Hepatocyte (in vitro differentiated cells): ENCODE measurements at regions not wholly inside any gene's neighbourhood (a gene's known extent, or its start where the extent isn't known, plus 50 kb on each side); places are given as distances from the start of the nearest gene placed in this dataset.

ENCODE experiments used
- DNase-seq: peaks from one replicate; pipeline ENCODE4 v3.0.0-alpha.2; 2016; ENCODE audit warnings: low spot score
- H2AFZ ChIP-seq: fragments of 200-600 bp; sonication (generic); 2 replicates; pipeline ENCODE4 v1.6.0; 2016; ENCODE audit warnings: antibody characterized with exemption, mild to moderate bottlenecking
- H3K27ac ChIP-seq: fragments of 200-600 bp; sonication (generic); 2 replicates; pipeline ENCODE4 v1.5.1; 2016; ENCODE audit warnings: mild to moderate bottlenecking
- H3K27me3 ChIP-seq: fragments of 200-600 bp; sonication (generic); 2 replicates; pipeline ENCODE4 v1.6.1; 2016
- H3K36me3 ChIP-seq: fragments of 200-600 bp; sonication (generic); replicated peaks from 2 replicates; pipeline ENCODE4 v1.5.1; 2016; ENCODE audit warnings: low read depth; ENCODE audit not compliant: insufficient read depth
- H3K4me1 ChIP-seq: fragments of 200-600 bp; sonication (generic); 2 replicates; pipeline ENCODE4 v1.5.1; 2016; ENCODE audit warnings: mild to moderate bottlenecking, moderate library complexity; ENCODE audit not compliant: insufficient read depth
- H3K4me2 ChIP-seq: fragments of 200-600 bp; sonication (generic); 2 replicates; pipeline ENCODE4 v1.6.0; 2016
- H3K4me3 ChIP-seq: fragments of 200-600 bp; sonication (generic); 2 replicates; pipeline ENCODE4 v1.5.1; 2016; ENCODE audit warnings: mild to moderate bottlenecking
- H3K79me2 ChIP-seq: fragments of 200-600 bp; sonication (generic); 2 replicates; pipeline ENCODE4 v1.6.0; 2017; ENCODE audit warnings: mild to moderate bottlenecking
- H3K9me2 ChIP-seq: fragments of 200-600 bp; sonication (generic); replicated peaks from 2 replicates; pipeline ENCODE4 v1.6.0; 2017; ENCODE audit warnings: mild to moderate bottlenecking; ENCODE audit not compliant: insufficient read depth
- H3K9me3 ChIP-seq: fragments of 200-600 bp; sonication (generic); 2 replicates; pipeline ENCODE4 v1.5.1; 2016; ENCODE audit warnings: low read depth, mild to moderate bottlenecking
- H4K20me1 ChIP-seq: fragments of 200-600 bp; sonication (generic); 2 replicates; pipeline ENCODE4 v1.6.0; 2016; ENCODE audit warnings: mild to moderate bottlenecking; ENCODE audit not compliant: insufficient read depth, poor library complexity, severe bottlenecking
- CTCF ChIP-seq: fragments of 200-600 bp; sonication (generic); IDR thresholded peaks from 2 replicates; pipeline ENCODE4 v1.5.1; 2016; ENCODE audit warnings: antibody characterized with exemption, mild to moderate bottlenecking; ENCODE audit not compliant: poor library complexity
- EZH2 ChIP-seq: fragments of 200-600 bp; sonication (generic); IDR thresholded peaks from 2 replicates; pipeline ENCODE4 v1.6.1; 2016; ENCODE audit warnings: antibody characterized with exemption, mild to moderate bottlenecking, borderline replicate concordance
- EZH2phosphoT487 ChIP-seq: fragments of 200-600 bp; sonication (generic); IDR thresholded peaks from one replicate; pipeline ENCODE4 v1.6.1; 2018; ENCODE audit warnings: antibody characterized with exemption, mild to moderate bottlenecking, low read depth, moderate library complexity; ENCODE audit not compliant: unreplicated experiment, severe bottlenecking
- WGBS: methylation state at CpG from one replicate; pipeline ENCODE4 v1.1.6; 2016; ENCODE audit warnings: low lambda C conversion rate; ENCODE audit errors: missing lambda C conversion rate; 5-methylcytosine and 5-hydroxymethylcytosine counted together

DNA sequence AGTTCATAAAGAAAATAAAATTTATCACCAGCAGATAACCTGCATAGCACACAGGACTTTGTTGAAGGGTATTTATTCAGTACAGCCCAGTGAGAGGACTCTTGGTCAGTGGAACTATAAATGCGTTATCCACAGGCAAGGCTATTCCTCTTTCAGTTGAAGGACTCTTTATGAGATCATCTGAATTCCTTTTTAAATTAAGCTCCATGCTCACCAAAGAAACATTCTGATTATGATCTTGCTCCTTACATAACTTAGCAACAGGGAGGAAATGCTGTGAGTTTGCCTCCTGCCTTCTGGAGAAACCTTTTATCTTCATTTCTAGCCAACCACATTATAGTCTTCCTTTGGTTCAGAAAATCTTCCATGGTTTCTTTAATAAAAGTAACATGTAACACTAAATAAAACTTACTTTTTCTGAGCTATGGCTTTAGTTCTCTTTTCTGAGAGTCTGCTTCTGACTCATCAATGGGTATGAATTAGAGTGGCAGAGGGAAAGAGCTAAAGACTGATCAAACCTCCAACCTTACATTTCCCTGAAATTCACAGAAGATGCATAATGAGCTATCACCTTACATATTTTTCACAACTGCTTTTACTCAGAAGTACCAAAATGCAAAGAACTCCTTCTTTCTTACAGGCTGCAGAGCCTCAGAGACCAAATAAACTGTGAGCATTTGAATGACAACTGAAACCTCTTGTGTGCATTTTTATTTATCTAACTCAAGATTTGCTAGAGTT, 267.2 kb downstream of the ADGRG6 start:
- TF ChIP-seq CTCF (no peak), EZH2phosphoT487 (no peak), EZH2 (no peak)
- H4K20me1 ChIP-seq, result no peaks in the 10 kb centered on the region
- H3K4me3 ChIP-seq, result no peak overlapping the region
- no peaks in the 10 kb centered on the region for H3K79me2 ChIP-seq
- H3K9me2 ChIP-seq, result no peaks in the 10 kb centered on the region
- H3K27me3 ChIP-seq, result no peaks in the 10 kb centered on the region
- no peak overlapping the region for H2AFZ ChIP-seq
- no peaks in the 10 kb centered on the region for H3K9me3 ChIP-seq
- H3K27ac ChIP-seq, result peak overlapping the region; percentile 68
- H3K4me2 ChIP-seq, result no peak overlapping the region
- H3K4me1 ChIP-seq, result peaks cover 12% of the 10 kb centered on the region
- DNase-seq, result no peak
- no peaks in the 10 kb centered on the region for H3K36me3 ChIP-seq
- 76% methylated on average over 1 of the region's 1 CpG for WGBS

DNA sequence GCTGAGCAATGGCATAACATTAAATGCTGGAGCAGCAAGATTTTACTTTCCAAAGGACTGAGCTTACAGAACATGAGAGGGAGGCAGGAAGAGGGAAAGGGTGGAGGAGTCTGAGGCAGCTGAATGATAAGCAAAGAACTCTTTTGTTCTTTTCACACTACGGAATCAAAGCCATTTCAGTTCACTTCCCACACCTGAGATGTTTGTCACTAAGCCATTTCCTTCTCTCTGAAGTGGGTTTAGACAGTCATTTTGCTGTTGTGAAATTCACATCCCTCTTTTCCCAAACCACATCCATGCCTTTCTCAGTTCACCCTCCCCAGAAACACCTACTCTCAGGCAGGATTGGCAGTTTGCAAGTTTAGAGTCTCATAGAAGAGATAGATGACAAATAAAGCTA, 267.9 kb downstream of the ADGRG6 start:
- no peak overlapping the region for H3K4me2 ChIP-seq
- H3K36me3 ChIP-seq, result no peaks in the 10 kb centered on the region
- WGBS, result 4% methylated on average over 1 of the region's 1 CpG
- no peaks in the 10 kb centered on the region for H3K9me2 ChIP-seq
- no peak overlapping the region for H3K4me3 ChIP-seq
- no peaks in the 10 kb centered on the region for H3K27me3 ChIP-seq
- peak overlapping the region; percentile 68 for H3K27ac ChIP-seq
- no peaks in the 10 kb centered on the region for H3K9me3 ChIP-seq
- no peaks in the 10 kb centered on the region for H4K20me1 ChIP-seq
- no peak for DNase-seq
- H3K4me1 ChIP-seq, result peaks cover 12% of the 10 kb centered on the region
- TF ChIP-seq EZH2 (no peak), CTCF (no peak), EZH2phosphoT487 (no peak)
- H2AFZ ChIP-seq, result peak overlapping the region; percentile 4
- H3K79me2 ChIP-seq, result no peaks in the 10 kb centered on the region

DNA sequence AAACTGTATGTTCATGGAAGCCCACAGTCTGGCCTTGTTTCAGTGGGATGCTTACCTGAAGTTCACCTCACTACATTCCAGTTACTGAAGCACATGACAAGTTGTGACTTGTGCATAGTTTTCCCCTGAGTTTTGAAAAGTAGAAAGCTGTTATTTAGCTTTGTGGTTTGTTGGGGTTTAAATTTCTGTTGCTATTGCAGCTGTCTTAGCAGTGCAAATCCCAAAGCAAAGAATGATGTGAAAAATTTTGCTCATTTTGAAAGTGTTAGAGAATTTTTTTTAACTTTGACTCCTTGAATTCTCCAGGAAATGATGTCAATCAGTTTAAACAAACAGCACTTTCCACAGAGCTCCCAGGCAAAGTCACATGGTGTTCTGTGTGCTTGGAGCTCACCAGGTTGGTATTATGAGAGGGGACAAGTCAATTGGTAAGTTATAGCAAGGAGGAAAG, 268.4 kb downstream of the ADGRG6 start:
- TF ChIP-seq CTCF (no peak), EZH2phosphoT487 (no peak), EZH2 (no peak)
- no peaks in the 10 kb centered on the region for H3K36me3 ChIP-seq
- H3K27ac ChIP-seq, result peak overlapping the region; percentile 68
- H3K9me3 ChIP-seq, result no peaks in the 10 kb centered on the region
- H3K4me2 ChIP-seq, result no peak overlapping the region
- no peaks in the 10 kb centered on the region for H3K79me2 ChIP-seq
- H4K20me1 ChIP-seq, result no peaks in the 10 kb centered on the region
- no peaks in the 10 kb centered on the region for H3K27me3 ChIP-seq
- peak; percentile 36 for DNase-seq
- H2AFZ ChIP-seq, result no peak overlapping the region
- H3K4me3 ChIP-seq, result no peak overlapping the region
- H3K9me2 ChIP-seq, result no peaks in the 10 kb centered on the region
- peaks cover 12% of the 10 kb centered on the region for H3K4me1 ChIP-seq

GRCh38 chr6:142592876-142593275, 291.1 kb downstream of the ADGRG6 start:
- no peak overlapping the region for H2AFZ ChIP-seq
- H3K36me3 ChIP-seq, result no peaks in the 10 kb centered on the region
- DNase-seq, result no peak
- no peak overlapping the region for H3K4me2 ChIP-seq
- no peaks in the 10 kb centered on the region for H3K79me2 ChIP-seq
- 89% methylated on average over 2 of the region's 2 CpGs for WGBS
- no peak overlapping the region for H3K4me3 ChIP-seq
- peaks cover 8% of the 10 kb centered on the region for H3K27me3 ChIP-seq
- H3K9me3 ChIP-seq, result no peaks in the 10 kb centered on the region
- H4K20me1 ChIP-seq, result no peaks in the 10 kb centered on the region
- H3K9me2 ChIP-seq, result peaks cover 3% of the 10 kb centered on the region
- H3K27ac ChIP-seq, result no peak overlapping the region
- H3K4me1 ChIP-seq, result no peaks in the 10 kb centered on the region
- TF ChIP-seq EZH2 (no peak), EZH2phosphoT487 (no peak), CTCF (no peak)
